GM19043 (cell line): ENCODE measurements at regions not wholly inside any gene's neighbourhood (a gene's known extent, or its start where the extent isn't known, plus 50 kb on each side); places are given as distances from the start of the nearest gene placed in this dataset.
"Not testable (repeated sequence)": the region's sequence is repeated elsewhere in the genome, so short reads cannot be mapped to it uniquely, and the experiment has no call there.

Experiments
- ATAC-seq: cut with Tn5 transposase; IDR thresholded peaks from one replicate; pipeline ENCODE4 v1.9.1; 2021; ENCODE audit warnings: low read depth; ENCODE audit not compliant: unreplicated experiment

GRCh38 chrX:122248681-122249080 lies 935.4 kb upstream of the GRIA3 start:
- no peak for ATAC-seq

- no peak for ATAC-seq
Observed at GRCh38 chrX:122252454-122252853, 931.6 kb upstream of the GRIA3 start.

- no peak for ATAC-seq
Observed at GRCh38 chrX:122268353-122268752, 915.7 kb upstream of the GRIA3 start.

- no peak for ATAC-seq
Observed at GRCh38 chrX:122269243-122269781, 914.8 kb upstream of the GRIA3 start.

GRCh38 chrX:122270809-122271494 lies 913.1 kb upstream of the GRIA3 start:
- no peak for ATAC-seq

GRCh38 chrX:122272011-122272410 lies 912.1 kb upstream of the GRIA3 start:
- no peak for ATAC-seq

GRCh38 chrX:122279746-122280145 lies 904.3 kb upstream of the GRIA3 start:
- ATAC-seq, result no peak

- ATAC-seq, result not testable (repeated sequence)
Observed at GRCh38 chrX:122299822-122300221, 884.3 kb upstream of the GRIA3 start.

GRCh38 chrX:122301491-122301890 lies 882.6 kb upstream of the GRIA3 start:
- no peak for ATAC-seq

- no peak for ATAC-seq
Observed at GRCh38 chrX:122303761-122304160, 880.3 kb upstream of the GRIA3 start.

GRCh38 chrX:122344816-122345215 lies 839.3 kb upstream of the GRIA3 start:
- no peak for ATAC-seq

GRCh38 chrX:122363112-122363795 lies 820.8 kb upstream of the GRIA3 start:
- ATAC-seq, result no peak

- not testable (repeated sequence) for ATAC-seq
Observed at GRCh38 chrX:122375533-122375932, 808.5 kb upstream of the GRIA3 start.

GRCh38 chrX:122389005-122389404 lies 795.1 kb upstream of the GRIA3 start:
- ATAC-seq, result no peak

GRCh38 chrX:122418758-122419157 lies 765.3 kb upstream of the GRIA3 start:
- no peak for ATAC-seq

GRCh38 chrX:122421434-122422121 lies 762.5 kb upstream of the GRIA3 start:
- no peak for ATAC-seq

GRCh38 chrX:122422547-122422946 lies 761.5 kb upstream of the GRIA3 start:
- no peak for ATAC-seq

- ATAC-seq, result no peak
Observed at GRCh38 chrX:122434942-122435341, 749.1 kb upstream of the GRIA3 start.

- no peak for ATAC-seq
Observed at GRCh38 chrX:122439831-122440230, 744.2 kb upstream of the GRIA3 start.

- no peak for ATAC-seq
Observed at GRCh38 chrX:122440832-122441231, 743.2 kb upstream of the GRIA3 start.

GRCh38 chrX:122441451-122441850 lies 742.6 kb upstream of the GRIA3 start:
- no peak for ATAC-seq
